Left kidney (tissue), 1 donor: ENCODE measurements at regions not wholly inside any gene's neighbourhood (a gene's known extent, or its start where the extent isn't known, plus 50 kb on each side); places are given as distances from the start of the nearest gene placed in this dataset.

Experiments
- DNase-seq: peaks from one replicate; pipeline ENCODE4 v3.0.0-alpha.2; 2013

- DNase-seq: no peak
These were observed 366.0 kb upstream of the SHH start for GRCh38 chr7:156178214-156178613.

- DNase-seq: no peak
These were observed 365.3 kb upstream of the SHH start for GRCh38 chr7:156177422-156178055.

GRCh38 chr7:156176039-156176438 is 363.8 kb upstream of the SHH start:
- DNase-seq: no peak

GRCh38 chr7:156175003-156175402 is 362.7 kb upstream of the SHH start:
- DNase-seq: no peak

GRCh38 chr7:156174428-156174827 is 362.2 kb upstream of the SHH start:
- peak; percentile 13 for DNase-seq

- no peak for DNase-seq
These were observed 361.6 kb upstream of the SHH start for GRCh38 chr7:156173748-156174353.

- DNase-seq: no peak
These were observed 361.1 kb upstream of the SHH start for GRCh38 chr7:156173346-156173745.

- no peak for DNase-seq
These were observed 360.4 kb upstream of the SHH start for GRCh38 chr7:156172638-156173037.

- DNase-seq: no peak
These were observed 357.5 kb upstream of the SHH start for GRCh38 chr7:156169474-156170370.

GRCh38 chr7:156168434-156168833 is 356.2 kb upstream of the SHH start:
- no peak for DNase-seq

GRCh38 chr7:156167987-156168386 is 355.7 kb upstream of the SHH start:
- no peak for DNase-seq

- no peak for DNase-seq
These were observed 355.1 kb upstream of the SHH start for GRCh38 chr7:156167417-156167807.

GRCh38 chr7:156166692-156167416 is 354.6 kb upstream of the SHH start:
- DNase-seq: no peak

- no peak for DNase-seq
These were observed 351.5 kb upstream of the SHH start for GRCh38 chr7:156163747-156164146.

- no peak for DNase-seq
These were observed 350.2 kb upstream of the SHH start for GRCh38 chr7:156162451-156162850.

GRCh38 chr7:156160811-156161210 is 348.5 kb upstream of the SHH start:
- DNase-seq: peak; percentile 31

- no peak for DNase-seq
These were observed 346.4 kb upstream of the SHH start for GRCh38 chr7:156158693-156159092.

GRCh38 chr7:156158213-156158612 is 345.9 kb upstream of the SHH start:
- DNase-seq: no peak

- DNase-seq: no peak
These were observed 345.2 kb upstream of the SHH start for GRCh38 chr7:156157409-156158012.

- peak; percentile 22 for DNase-seq
These were observed 344.6 kb upstream of the SHH start for GRCh38 chr7:156156734-156157408.

GRCh38 chr7:156155988-156156733 is 343.9 kb upstream of the SHH start:
- DNase-seq: no peak
